IMR-90 (cell line): ENCODE measurements at regions not wholly inside any gene's neighbourhood (a gene's known extent, or its start where the extent isn't known, plus 50 kb on each side); places are given as distances from the start of the nearest gene placed in this dataset.

Source experiments
- ATAC-seq: fragments of 200-7000 bp; cut with Tn5 transposase; 2 replicates; pipeline ENCODE4 v1.9.1; 2020; ENCODE audit warnings: low read depth, mild to moderate bottlenecking, moderate library complexity
- BruUV-seq: library from RNA; stranded (reverse); fragments of 400-500 nt; replicated peaks from 2 replicates; lab custom pipeline; 2021; lab: Mats Ljungman, UMichigan
- CTCF ChIA-PET: fragments of 300-600 bp; formaldehyde crosslinking; extraction: SDS; loops from one replicate; lab custom pipeline; 2021; ENCODE audit warnings: antibody characterized with exemption; lab: Yijun Ruan, JAX
- POLR2A ChIA-PET: fragments of 300-600 bp; sonication (Branson Sonifier 250); formaldehyde crosslinking; loops from one replicate; lab custom pipeline; 2022; ENCODE audit warnings: antibody characterized with exemption; ENCODE audit not compliant: unreplicated experiment; lab: Charles Lee
- DNase-seq: peaks from one replicate; pipeline ENCODE4 v3.0.0; 2013
- H2AFZ ChIP-seq: replicated peaks from 2 replicates; pipeline ENCODE3; 2013; ENCODE audit warnings: low read length, mild to moderate bottlenecking; ENCODE audit not compliant: poor library complexity
- H2AK5ac ChIP-seq: 2 replicates; pipeline ENCODE4 v1.6.1; 2013; ENCODE audit warnings: low read depth, low read length, inconsistent platforms
- H2AK9ac ChIP-seq: replicated peaks from 2 replicates; pipeline ENCODE3; 2013; ENCODE audit warnings: mild to moderate bottlenecking, low read depth, low read length, moderate library complexity; ENCODE audit not compliant: poor library complexity
- H2BK120ac ChIP-seq: 2 replicates; pipeline ENCODE4 v1.6.1; 2013; ENCODE audit warnings: low read depth, low read length, inconsistent platforms
- H2BK15ac ChIP-seq: 3 replicates; pipeline ENCODE4 v1.6.1; 2013; ENCODE audit warnings: low read depth, low read length, inconsistent platforms
- H2BK20ac ChIP-seq: 2 replicates; pipeline ENCODE4 v1.6.1; 2013; ENCODE audit warnings: low read depth, mild to moderate bottlenecking, inconsistent platforms, low read length, moderate library complexity
- H2BK5ac ChIP-seq: 2 replicates; pipeline ENCODE4 v1.6.1; 2013; ENCODE audit warnings: mild to moderate bottlenecking, low read depth, low read length, inconsistent platforms; ENCODE audit not compliant: poor library complexity, severe bottlenecking
- H3K14ac ChIP-seq: replicated peaks from 2 replicates; pipeline ENCODE4 v1.6.1; 2013; ENCODE audit warnings: low read depth, low read length, inconsistent platforms
- H3K18ac ChIP-seq: 2 replicates; pipeline ENCODE4 v1.6.1; 2013; ENCODE audit warnings: low read depth, low read length, control low read depth
- H3K23ac ChIP-seq: 2 replicates; pipeline ENCODE4 v1.6.1; 2013; ENCODE audit warnings: low read depth, low read length, inconsistent platforms
- H3K27ac ChIP-seq: 2 replicates; pipeline ENCODE4 v1.5.1; 2013; ENCODE audit warnings: mild to moderate bottlenecking, control low read depth, low read length; ENCODE audit not compliant: insufficient read depth
- H3K27me3 ChIP-seq: 2 replicates; pipeline ENCODE4 v1.6.1; 2013; ENCODE audit warnings: low read length; ENCODE audit not compliant: control insufficient read depth, insufficient read depth
- H3K36me3 ChIP-seq: 2 replicates; pipeline ENCODE4 v1.6.1; 2013; ENCODE audit warnings: low read length, mixed read lengths; ENCODE audit not compliant: control insufficient read depth, insufficient read depth
- H3K4ac ChIP-seq: 2 replicates; pipeline ENCODE4 v1.6.1; 2013; ENCODE audit warnings: low read depth, low read length, inconsistent platforms
- H3K4me1 ChIP-seq: 2 replicates; pipeline ENCODE4 v1.6.1; 2013; ENCODE audit warnings: low read length, mixed read lengths; ENCODE audit not compliant: control insufficient read depth, insufficient read depth
- H3K4me2 ChIP-seq: 2 replicates; pipeline ENCODE4 v1.6.1; 2013; ENCODE audit warnings: low read depth, mild to moderate bottlenecking, control low read depth, low read length, moderate library complexity
- H3K4me3 ChIP-seq: 2 replicates; pipeline ENCODE4 v1.5.1; 2013; ENCODE audit warnings: low read depth, mild to moderate bottlenecking, control low read depth, low read length, moderate library complexity; ENCODE audit not compliant: insufficient read depth
- H3K56ac ChIP-seq: 2 replicates; pipeline ENCODE4 v1.6.1; 2013; ENCODE audit warnings: low read length, inconsistent platforms; ENCODE audit not compliant: insufficient read depth; ENCODE audit errors: extremely low read depth
- H3K79me1 ChIP-seq, 2 experiments: 2 replicates each; pipeline ENCODE4 v1.6.1; 2013; ENCODE audit warnings: low read length in 2 of 2, inconsistent platforms in 1 of 2, low read depth in 1 of 2
- H3K9ac ChIP-seq: 2 replicates; pipeline ENCODE4 v1.6.1; 2013; ENCODE audit warnings: low read depth, low read length, control low read depth
- H3K9me1 ChIP-seq: 2 replicates; pipeline ENCODE4 v1.6.1; 2013; ENCODE audit warnings: low read length, inconsistent platforms; ENCODE audit not compliant: insufficient read depth
- H3K9me3 ChIP-seq: 2 replicates; pipeline ENCODE4 v1.6.1; 2013; ENCODE audit warnings: low read length; ENCODE audit not compliant: control insufficient read depth, insufficient read depth
- H4K20me1 ChIP-seq: 2 replicates; pipeline ENCODE4 v1.6.1; 2013; ENCODE audit warnings: low read length, inconsistent platforms; ENCODE audit not compliant: insufficient read depth
- H4K5ac ChIP-seq: 2 replicates; pipeline ENCODE4 v1.6.1; 2013; ENCODE audit warnings: mild to moderate bottlenecking, low read depth, low read length, control low read depth
- H4K8ac ChIP-seq, 2 experiments: 2 replicates each; pipeline ENCODE4 v1.6.1; 2013; ENCODE audit warnings: low read depth in 2 of 2, low read length in 2 of 2, control low read depth in 1 of 2, inconsistent platforms in 1 of 2
- H4K91ac ChIP-seq: 2 replicates; pipeline ENCODE4 v1.6.1; 2013; ENCODE audit warnings: low read depth, low read length, inconsistent platforms; ENCODE audit not compliant: insufficient read depth
- BHLHE40 ChIP-seq: fragments of 150-350 bp; IDR thresholded peaks from 2 replicates; pipeline ENCODE4 v1.6.1; 2016; ENCODE audit warnings: mild to moderate bottlenecking, low read depth, low read length
- CEBPB ChIP-seq: IDR thresholded peaks from 2 replicates; pipeline ENCODE4 v1.6.1; 2012; ENCODE audit warnings: low read depth, low read length, improper control_type of control experiment
- CHD1 ChIP-seq: IDR thresholded peaks from 2 replicates; pipeline ENCODE4 v1.6.1; 2012; ENCODE audit warnings: low read depth, low read length, improper control_type of control experiment
- FOS ChIP-seq: fragments of 150-350 bp; IDR thresholded peaks from 2 replicates; pipeline ENCODE4 v1.6.1; 2016; ENCODE audit warnings: low read depth, low read length
- MAFK ChIP-seq: IDR thresholded peaks from 2 replicates; pipeline ENCODE4 v1.6.1; 2012; ENCODE audit warnings: low read depth, low read length, improper control_type of control experiment
- NFE2L2 ChIP-seq: fragments of 150-350 bp; IDR thresholded peaks from 2 replicates; pipeline ENCODE4 v1.6.1; 2016; ENCODE audit warnings: low read depth, mild to moderate bottlenecking, low read length
- POLR2A ChIP-seq: IDR thresholded peaks from 2 replicates; pipeline ENCODE4 v1.6.1; 2012; ENCODE audit warnings: mild to moderate bottlenecking, low read depth, low read length
- RFX5 ChIP-seq: IDR thresholded peaks from 2 replicates; pipeline ENCODE4 v1.8.0; 2012; ENCODE audit warnings: low read depth, mild to moderate bottlenecking, low read length, moderate library complexity
- SMC3 ChIP-seq: fragments of 150-350 bp; IDR thresholded peaks from 2 replicates; pipeline ENCODE4 v1.6.1; 2016; ENCODE audit warnings: low read depth, mild to moderate bottlenecking, antibody characterized with exemption, low read length, moderate library complexity
- WGBS, 2 experiments: methylation state at CpG; one replicate each; pipeline versions ENCODE4 v1.1.5 to v1.1.7; 2013; ENCODE audit warnings: missing lambda C conversion rate in 2 of 2; ENCODE audit not compliant: insufficient read length in 1 of 2; ENCODE audit errors: extremely low coverage in 2 of 2; 5-methylcytosine and 5-hydroxymethylcytosine counted together
- dilution Hi-C: fragments of 300-500 bp; cut with HindIII; formaldehyde crosslinking; loops from one replicate; pipeline ENCODE4 v1.14.3; 2018; ENCODE audit warnings: low sequenced_read_pairs; ENCODE audit not compliant: unreplicated experiment
- in situ Hi-C: fragments of 300-500 bp; cut with MboI; formaldehyde crosslinking; loops from 3 replicates; pipeline ENCODE4 v1.14.3; 2019; ENCODE audit warnings: low sequenced_read_pairs, inconsistent platforms, mixed read lengths
- intact Hi-C: fragments of 100-400 bp; cut with micrococcal nuclease; formaldehyde crosslinking; loops from 2 replicates; pipeline ENCODE4 v1.10.0; 2022
- TF ChIP-seq, protein P1 (sequence below): conservative IDR thresholded peaks from 2 replicates; pipeline ENCODE4 v1.5.1; 2012; ENCODE audit warnings: mild to moderate bottlenecking, low read depth, low read length, improper control_type of control experiment
- TF ChIP-seq, protein P2 (sequence below): fragments of 150-350 bp; IDR thresholded peaks from 2 replicates; pipeline ENCODE4 v1.6.1; 2016; ENCODE audit warnings: low read depth, mild to moderate bottlenecking, low read length, moderate library complexity, borderline replicate concordance
- TF ChIP-seq, protein P3 (sequence below): fragments of 150-350 bp; IDR thresholded peaks from 2 replicates; pipeline ENCODE4 v1.6.1; 2017; ENCODE audit warnings: mild to moderate bottlenecking, antibody characterized with exemption, low read length, low read depth

DNA sequence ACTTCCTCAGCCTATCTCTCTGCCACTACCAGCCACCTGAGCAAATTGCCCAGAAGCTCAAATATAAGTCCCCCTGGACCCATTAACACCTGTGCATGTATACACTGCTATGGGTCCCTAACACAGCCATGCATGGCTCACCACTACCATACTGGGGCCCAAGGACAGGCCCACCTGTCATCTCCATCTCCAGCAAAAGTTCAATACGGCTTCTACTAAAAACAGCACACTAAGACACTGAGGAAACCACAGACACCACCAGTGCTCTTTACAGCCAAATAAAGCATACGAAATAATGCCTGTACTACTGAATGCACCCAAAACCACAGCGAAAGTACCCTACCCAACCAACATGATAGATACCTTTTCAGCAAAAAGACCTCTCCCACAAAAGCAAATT lies 85.6 kb upstream of the GHR start:
- Histone ChIP-seq H3K14ac (no peak overlapping the region), H3K36me3 (no peaks in the 10 kb centered on the region), H3K56ac (no peak overlapping the region), H3K4ac (no peak overlapping the region), H2BK120ac (no peak overlapping the region), H4K8ac (no peak overlapping the region), H2AFZ (no peak overlapping the region), H3K23ac (no peak overlapping the region), H3K9ac (no peak overlapping the region), H3K27ac (no peak overlapping the region), H3K4me1 (no peaks in the 10 kb centered on the region), H4K91ac (no peak overlapping the region), H3K9me1 (no peaks in the 10 kb centered on the region), H2AK9ac (no peak overlapping the region), H2AK5ac (no peak overlapping the region), H2BK5ac (no peak overlapping the region), H3K9me3 (peaks cover 6% of the 10 kb centered on the region), H2BK20ac (no peak overlapping the region), H2BK15ac (no peak overlapping the region), H3K27me3 (no peaks in the 10 kb centered on the region), H4K20me1 (no peaks in the 10 kb centered on the region), H3K18ac (no peak overlapping the region), H3K79me1 (no peaks in the 10 kb centered on the region), H3K4me3 (no peak overlapping the region), H4K5ac (no peak overlapping the region), H3K4me2 (no peak overlapping the region)
- DNase-seq: no peak
- BruUV-seq: no TSS peak
- intact Hi-C loops (no loop called here), in situ Hi-C loops (no loop called here), dilution Hi-C loops (no loop called here)
- 37% methylated on average over 2 of the region's 3 CpGs; no CpG with 5 or more reads in 1 of the 2 experiments for WGBS, 2 experiments
- ATAC-seq: no peak
- ChIA-PET CTCF (no interaction called here), POLR2A (no interaction called here)
- no peak for TF ChIP-seq BHLHE40
- TF ChIP-seq FOS: no peak
- TF ChIP-seq RFX5: no peak
- no peak for TF ChIP-seq CHD1
- TF ChIP-seq POLR2A: no peak
- TF ChIP-seq, protein P1, sequence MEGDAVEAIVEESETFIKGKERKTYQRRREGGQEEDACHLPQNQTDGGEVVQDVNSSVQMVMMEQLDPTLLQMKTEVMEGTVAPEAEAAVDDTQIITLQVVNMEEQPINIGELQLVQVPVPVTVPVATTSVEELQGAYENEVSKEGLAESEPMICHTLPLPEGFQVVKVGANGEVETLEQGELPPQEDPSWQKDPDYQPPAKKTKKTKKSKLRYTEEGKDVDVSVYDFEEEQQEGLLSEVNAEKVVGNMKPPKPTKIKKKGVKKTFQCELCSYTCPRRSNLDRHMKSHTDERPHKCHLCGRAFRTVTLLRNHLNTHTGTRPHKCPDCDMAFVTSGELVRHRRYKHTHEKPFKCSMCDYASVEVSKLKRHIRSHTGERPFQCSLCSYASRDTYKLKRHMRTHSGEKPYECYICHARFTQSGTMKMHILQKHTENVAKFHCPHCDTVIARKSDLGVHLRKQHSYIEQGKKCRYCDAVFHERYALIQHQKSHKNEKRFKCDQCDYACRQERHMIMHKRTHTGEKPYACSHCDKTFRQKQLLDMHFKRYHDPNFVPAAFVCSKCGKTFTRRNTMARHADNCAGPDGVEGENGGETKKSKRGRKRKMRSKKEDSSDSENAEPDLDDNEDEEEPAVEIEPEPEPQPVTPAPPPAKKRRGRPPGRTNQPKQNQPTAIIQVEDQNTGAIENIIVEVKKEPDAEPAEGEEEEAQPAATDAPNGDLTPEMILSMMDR: no peak
- TF ChIP-seq SMC3: no peak
- TF ChIP-seq MAFK: no peak
- TF ChIP-seq, protein P2, sequence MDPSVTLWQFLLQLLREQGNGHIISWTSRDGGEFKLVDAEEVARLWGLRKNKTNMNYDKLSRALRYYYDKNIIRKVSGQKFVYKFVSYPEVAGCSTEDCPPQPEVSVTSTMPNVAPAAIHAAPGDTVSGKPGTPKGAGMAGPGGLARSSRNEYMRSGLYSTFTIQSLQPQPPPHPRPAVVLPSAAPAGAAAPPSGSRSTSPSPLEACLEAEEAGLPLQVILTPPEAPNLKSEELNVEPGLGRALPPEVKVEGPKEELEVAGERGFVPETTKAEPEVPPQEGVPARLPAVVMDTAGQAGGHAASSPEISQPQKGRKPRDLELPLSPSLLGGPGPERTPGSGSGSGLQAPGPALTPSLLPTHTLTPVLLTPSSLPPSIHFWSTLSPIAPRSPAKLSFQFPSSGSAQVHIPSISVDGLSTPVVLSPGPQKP: no peak
- TF ChIP-seq CEBPB: no peak
- TF ChIP-seq, protein P3, sequence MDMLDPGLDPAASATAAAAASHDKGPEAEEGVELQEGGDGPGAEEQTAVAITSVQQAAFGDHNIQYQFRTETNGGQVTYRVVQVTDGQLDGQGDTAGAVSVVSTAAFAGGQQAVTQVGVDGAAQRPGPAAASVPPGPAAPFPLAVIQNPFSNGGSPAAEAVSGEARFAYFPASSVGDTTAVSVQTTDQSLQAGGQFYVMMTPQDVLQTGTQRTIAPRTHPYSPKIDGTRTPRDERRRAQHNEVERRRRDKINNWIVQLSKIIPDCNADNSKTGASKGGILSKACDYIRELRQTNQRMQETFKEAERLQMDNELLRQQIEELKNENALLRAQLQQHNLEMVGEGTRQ: no peak
- no peak for TF ChIP-seq NFE2L2
